ENCODE measurements at regions not wholly inside any gene's neighbourhood (a gene's known extent, or its start where the extent isn't known, plus 50 kb on each side); places are given as distances from the start of the nearest gene placed in this dataset.

- intact Hi-C loops (cut with micrococcal nuclease; ENCODE audit: unreplicated experiment): no loop called here
Observed at GRCh38 chr7:17404006-17404405, 105.6 kb downstream of the AHR start.

GRCh38 chr7:17405786-17406185 is 107.3 kb downstream of the AHR start:
- POLR2A ChIA-PET (ENCODE audit: low non-redundant PET): no interaction called here
- TF ChIP-seq EZH2 (IDR thresholded peaks at IDR 0.05; ENCODE audit: borderline replicate concordance, low read depth, low read length, poor library complexity, severe bottlenecking): no peak
- TF ChIP-seq, protein P1, sequence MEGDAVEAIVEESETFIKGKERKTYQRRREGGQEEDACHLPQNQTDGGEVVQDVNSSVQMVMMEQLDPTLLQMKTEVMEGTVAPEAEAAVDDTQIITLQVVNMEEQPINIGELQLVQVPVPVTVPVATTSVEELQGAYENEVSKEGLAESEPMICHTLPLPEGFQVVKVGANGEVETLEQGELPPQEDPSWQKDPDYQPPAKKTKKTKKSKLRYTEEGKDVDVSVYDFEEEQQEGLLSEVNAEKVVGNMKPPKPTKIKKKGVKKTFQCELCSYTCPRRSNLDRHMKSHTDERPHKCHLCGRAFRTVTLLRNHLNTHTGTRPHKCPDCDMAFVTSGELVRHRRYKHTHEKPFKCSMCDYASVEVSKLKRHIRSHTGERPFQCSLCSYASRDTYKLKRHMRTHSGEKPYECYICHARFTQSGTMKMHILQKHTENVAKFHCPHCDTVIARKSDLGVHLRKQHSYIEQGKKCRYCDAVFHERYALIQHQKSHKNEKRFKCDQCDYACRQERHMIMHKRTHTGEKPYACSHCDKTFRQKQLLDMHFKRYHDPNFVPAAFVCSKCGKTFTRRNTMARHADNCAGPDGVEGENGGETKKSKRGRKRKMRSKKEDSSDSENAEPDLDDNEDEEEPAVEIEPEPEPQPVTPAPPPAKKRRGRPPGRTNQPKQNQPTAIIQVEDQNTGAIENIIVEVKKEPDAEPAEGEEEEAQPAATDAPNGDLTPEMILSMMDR (conservative IDR thresholded peaks at IDR 0.05; ENCODE audit: low read depth, low read length): no peak
- BruUV-seq (replicated peaks): no TSS peak
- CTCF ChIA-PET: no interaction called here
- H3K4me1 ChIP-seq (ENCODE audit: insufficient read depth, low read length, poor library complexity, severe bottlenecking): peaks cover 3% of the 10 kb centered on the region
- H3K27me3 ChIP-seq (replicated peaks; ENCODE audit: insufficient read depth, low read depth, low read length, poor library complexity): no peaks in the 10 kb centered on the region
- intact Hi-C loops (cut with micrococcal nuclease; ENCODE audit: unreplicated experiment): no loop called here
- H3K36me3 ChIP-seq (ENCODE audit: insufficient read depth, low read length, poor library complexity, severe bottlenecking): no peaks in the 10 kb centered on the region
- no peak for DNase-seq (ENCODE audit: low spot score)
- H3K4me3 ChIP-seq (ENCODE audit: low read depth, low read length, poor library complexity, severe bottlenecking): no peak overlapping the region
- H3K27ac ChIP-seq (ENCODE audit: low read depth, low read length, poor library complexity, severe bottlenecking): no peak overlapping the region
- no peaks in the 10 kb centered on the region for H3K9me3 ChIP-seq (ENCODE audit: low read depth, low read length, poor library complexity, severe bottlenecking)

More at GRCh38 chr7:17404006-17404405, 105.6 kb downstream of the AHR start:
- no TSS peak for BruUV-seq (replicated peaks)
- Histone ChIP-seq H3K4me3 (ENCODE audit: low read depth, low read length, poor library complexity, severe bottlenecking) (no peak overlapping the region), H3K27ac (ENCODE audit: low read depth, low read length, poor library complexity, severe bottlenecking) (no peak overlapping the region), H3K9me3 (ENCODE audit: low read depth, low read length, poor library complexity, severe bottlenecking) (no peaks in the 10 kb centered on the region), H3K4me1 (ENCODE audit: insufficient read depth, low read length, poor library complexity, severe bottlenecking) (peaks cover 3% of the 10 kb centered on the region), H3K36me3 (ENCODE audit: insufficient read depth, low read length, poor library complexity, severe bottlenecking) (no peaks in the 10 kb centered on the region), H3K27me3 (replicated peaks; ENCODE audit: insufficient read depth, low read depth, low read length, poor library complexity) (no peaks in the 10 kb centered on the region)
- TF ChIP-seq, protein P1 (conservative IDR thresholded peaks at IDR 0.05; ENCODE audit: low read depth, low read length): no peak
- TF ChIP-seq EZH2 (IDR thresholded peaks at IDR 0.05; ENCODE audit: borderline replicate concordance, low read depth, low read length, poor library complexity, severe bottlenecking): no peak
- POLR2A ChIA-PET (ENCODE audit: low non-redundant PET): no interaction called here
- CTCF ChIA-PET: no interaction called here
- peak; percentile 9 for DNase-seq (ENCODE audit: low spot score)

DNA sequence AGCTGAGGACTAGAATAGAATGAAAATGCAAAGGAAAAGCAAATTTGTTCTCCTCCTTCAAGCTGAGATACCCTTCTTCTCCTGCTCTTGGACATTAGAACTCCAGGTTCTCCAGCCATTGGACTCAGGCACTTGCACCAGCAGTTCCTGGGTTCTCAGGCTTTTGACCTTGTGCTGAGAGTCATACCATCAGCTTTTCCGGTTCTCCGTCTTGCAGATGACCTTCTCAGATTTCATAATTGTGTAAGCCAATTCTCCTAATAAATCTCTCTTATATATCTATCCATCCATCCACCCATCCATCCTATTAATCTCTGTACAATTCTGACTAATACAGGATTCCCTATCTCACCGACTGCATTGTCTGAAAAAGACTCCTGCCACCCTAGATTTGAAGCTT is 108.3 kb downstream of the AHR start:
- intact Hi-C loops (cut with micrococcal nuclease; ENCODE audit: unreplicated experiment): no loop called here
- ChIA-PET POLR2A (ENCODE audit: low non-redundant PET) (no interaction called here), CTCF (no interaction called here)
- DNase-seq (ENCODE audit: low spot score): no peak
- peaks cover 3% of the 10 kb centered on the region for H3K4me1 ChIP-seq (ENCODE audit: insufficient read depth, low read length, poor library complexity, severe bottlenecking)
- TF ChIP-seq, protein P1 (conservative IDR thresholded peaks at IDR 0.05; ENCODE audit: low read depth, low read length): no peak
- TF ChIP-seq EZH2 (IDR thresholded peaks at IDR 0.05; ENCODE audit: borderline replicate concordance, low read depth, low read length, poor library complexity, severe bottlenecking): no peak
- H3K27me3 ChIP-seq (replicated peaks; ENCODE audit: insufficient read depth, low read depth, low read length, poor library complexity): no peaks in the 10 kb centered on the region
- BruUV-seq (replicated peaks): no TSS peak
- no peaks in the 10 kb centered on the region for H3K36me3 ChIP-seq (ENCODE audit: insufficient read depth, low read length, poor library complexity, severe bottlenecking)
- H3K4me3 ChIP-seq (ENCODE audit: low read depth, low read length, poor library complexity, severe bottlenecking): no peak overlapping the region
- H3K9me3 ChIP-seq (ENCODE audit: low read depth, low read length, poor library complexity, severe bottlenecking): no peaks in the 10 kb centered on the region
- no peak overlapping the region for H3K27ac ChIP-seq (ENCODE audit: low read depth, low read length, poor library complexity, severe bottlenecking)
